PC-3 (cell line): ENCODE measurements at regions not wholly inside any gene's neighbourhood (a gene's known extent, or its start where the extent isn't known, plus 50 kb on each side); places are given as distances from the start of the nearest gene placed in this dataset.
A peak's percentile ranks its signal among the peaks of the same experiment; 100 is the strongest.

Experiments used
- ATAC-seq: fragments of 200-7000 bp; cut with Tn5 transposase; 2 replicates; pipeline ENCODE4 v1.9.1; 2020; ENCODE audit warnings: mild to moderate bottlenecking, moderate library complexity
- BruUV-seq: library from RNA; stranded (reverse); fragments of 400-500 nt; replicated peaks from 2 replicates; lab custom pipeline; 2021; lab: Mats Ljungman, UMichigan
- CTCF ChIA-PET: fragments of 300-600 bp; sonication (Branson Sonifier 250); formaldehyde crosslinking; loops from one replicate; lab custom pipeline; 2022; ENCODE audit warnings: antibody characterized with exemption; lab: Charles Lee
- POLR2A ChIA-PET: fragments of 300-600 bp; sonication (Branson Sonifier 250); formaldehyde crosslinking; loops from one replicate; lab custom pipeline; 2022; ENCODE audit warnings: antibody characterized with exemption; ENCODE audit not compliant: unreplicated experiment; lab: Charles Lee
- DNase-seq: peaks from one replicate; pipeline ENCODE4 v3.0.0-alpha.2; 2015
- H2AFZ ChIP-seq: fragments of 300-600 bp; sonication (generic); 2 replicates; pipeline ENCODE4 v1.6.0; 2016; ENCODE audit warnings: antibody characterized with exemption, low read length
- H3F3A ChIP-seq: fragments of 300-600 bp; sonication (generic); one replicate; pipeline ENCODE4 v1.6.0; 2017; ENCODE audit warnings: antibody characterized with exemption, low read length, control low read depth, mild to moderate bottlenecking; ENCODE audit not compliant: unreplicated experiment
- H3K27ac ChIP-seq: fragments of 300-600 bp; sonication (generic); 2 replicates; pipeline ENCODE4 v1.5.1; 2016; ENCODE audit warnings: mild to moderate bottlenecking, low read length
- H3K27me3 ChIP-seq: fragments of 300-600 bp; sonication (generic); 2 replicates; pipeline ENCODE4 v1.6.1; 2016; ENCODE audit warnings: low read length, mixed read lengths
- H3K36me3 ChIP-seq: fragments of 300-600 bp; sonication (generic); 2 replicates; pipeline ENCODE4 v1.6.1; 2016; ENCODE audit warnings: low read depth, mixed run types, low read length, mixed read lengths
- H3K4me1 ChIP-seq: fragments of 300-600 bp; sonication (generic); 2 replicates; pipeline ENCODE4 v1.5.1; 2016; ENCODE audit warnings: low read length; ENCODE audit not compliant: insufficient read depth
- H3K4me2 ChIP-seq: fragments of 300-600 bp; sonication (generic); 2 replicates; pipeline ENCODE4 v1.6.0; 2016; ENCODE audit warnings: low read length
- H3K4me3 ChIP-seq: fragments of 300-600 bp; sonication (generic); 2 replicates; pipeline ENCODE4 v1.5.1; 2016; ENCODE audit warnings: mild to moderate bottlenecking, low read length, mixed read lengths
- H3K79me2 ChIP-seq: fragments of 300-600 bp; sonication (generic); 2 replicates; pipeline ENCODE4 v1.6.1; 2017; ENCODE audit warnings: low read length, mixed read lengths
- H3K9ac ChIP-seq: fragments of 300-600 bp; sonication (generic); 2 replicates; pipeline ENCODE4 v1.6.0; 2016; ENCODE audit warnings: mild to moderate bottlenecking, low read length
- H3K9me2 ChIP-seq: fragments of 300-600 bp; sonication (generic); replicated peaks from 2 replicates; pipeline ENCODE4 v1.6.1; 2016; ENCODE audit warnings: mixed run types, low read length, mixed read lengths
- H3K9me3 ChIP-seq: fragments of 300-600 bp; sonication (generic); 2 replicates; pipeline ENCODE4 v1.6.1; 2016; ENCODE audit warnings: low read length, mixed read lengths
- H4K20me1 ChIP-seq: fragments of 300-600 bp; sonication (generic); 2 replicates; pipeline ENCODE4 v1.6.1; 2016; ENCODE audit warnings: low read length, mixed read lengths
- CTCF ChIP-seq: fragments of 300-600 bp; sonication (generic); conservative IDR thresholded peaks from 2 replicates; pipeline ENCODE4 v1.5.1; 2017; ENCODE audit warnings: antibody characterized with exemption, low read depth, mild to moderate bottlenecking, low read length
- EZH2 ChIP-seq: fragments of 300-600 bp; sonication (generic); IDR thresholded peaks from one replicate; pipeline ENCODE4 v1.6.1; 2017; ENCODE audit warnings: antibody characterized with exemption, mild to moderate bottlenecking, low read length; ENCODE audit not compliant: unreplicated experiment
- EZH2phosphoT487 ChIP-seq: fragments of 300-600 bp; sonication (generic); IDR thresholded peaks from 2 replicates; pipeline ENCODE4 v1.6.1; 2018; ENCODE audit warnings: mild to moderate bottlenecking, antibody characterized with exemption, low read length, borderline replicate concordance
- intact Hi-C: fragments of 100-400 bp; cut with micrococcal nuclease; formaldehyde crosslinking; loops from 2 replicates; pipeline ENCODE4 v1.9.0; 2023

DNA sequence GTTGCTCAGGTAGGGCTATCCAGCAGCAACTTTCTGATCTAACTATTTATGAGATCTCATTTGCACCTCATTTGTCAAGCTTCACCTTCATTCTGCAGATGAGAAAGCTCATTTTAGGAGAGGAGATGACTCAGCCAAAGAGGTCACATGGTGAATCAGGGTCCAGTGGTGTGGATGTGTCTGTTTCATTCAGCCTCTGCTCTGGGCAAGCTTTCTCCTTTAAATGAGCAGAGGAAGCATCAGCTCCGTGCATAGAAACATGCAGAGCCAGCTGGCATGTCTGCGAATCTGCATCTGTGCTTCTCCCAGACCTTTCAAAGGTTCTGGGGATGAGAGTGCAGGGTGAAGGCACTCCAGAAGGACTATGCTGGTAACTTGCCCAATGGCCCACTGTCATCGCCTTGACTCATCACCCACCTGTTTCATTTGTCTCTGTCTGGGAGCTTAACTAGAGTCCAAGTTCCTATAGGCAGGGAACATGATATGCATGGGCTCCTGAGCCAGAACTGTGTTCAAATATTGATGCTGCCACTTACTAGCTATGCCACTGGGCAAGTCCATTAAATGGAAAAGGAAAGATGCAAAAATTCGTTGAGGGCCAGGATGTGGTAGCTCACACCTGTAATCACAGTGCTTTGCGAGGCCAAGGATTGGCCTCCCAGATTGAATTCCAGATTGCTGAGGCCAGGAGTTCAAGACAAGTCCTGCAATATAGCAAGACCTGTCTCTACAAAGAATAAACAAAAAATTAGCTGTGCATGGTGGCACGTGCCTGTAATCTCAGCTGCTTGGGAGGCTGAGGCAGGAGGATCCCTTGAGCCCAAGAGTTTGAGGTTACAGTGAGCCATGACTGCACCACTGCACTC is 67.1 kb upstream of the NLK start:
- DNase-seq (peak; percentile 79), ATAC-seq (peak; percentile 69)
- no peaks in the 10 kb centered on the region for H3F3A ChIP-seq
- H3K9me2 ChIP-seq: no peaks in the 10 kb centered on the region
- no TSS peak for BruUV-seq
- POLR2A ChIA-PET: no interaction called here
- peaks cover 43% of the 10 kb centered on the region for H3K4me1 ChIP-seq
- no peak for TF ChIP-seq CTCF
- TF ChIP-seq EZH2phosphoT487: no peak
- TF ChIP-seq EZH2: no peak
- H3K27ac ChIP-seq: peak overlapping the region; percentile 90
- peak overlapping the region; percentile 57 for H3K4me2 ChIP-seq
- intact Hi-C loops: no loop called here
- no peaks in the 10 kb centered on the region for H3K9me3 ChIP-seq
- H4K20me1 ChIP-seq: no peaks in the 10 kb centered on the region
- no peak overlapping the region for H2AFZ ChIP-seq
- CTCF ChIA-PET: interaction anchor here (1.0 kb wide), 1 partner anchor 258 kb away, joined by 3 read pairs; no protein-coding TSS in a partner anchor
- no peaks in the 10 kb centered on the region for H3K36me3 ChIP-seq
- H3K27me3 ChIP-seq: no peaks in the 10 kb centered on the region
- H3K79me2 ChIP-seq: no peaks in the 10 kb centered on the region
- H3K4me3 ChIP-seq: no peak overlapping the region
- peak overlapping the region; percentile 55; the same call in 1 of the 2 replicates for H3K9ac ChIP-seq

DNA sequence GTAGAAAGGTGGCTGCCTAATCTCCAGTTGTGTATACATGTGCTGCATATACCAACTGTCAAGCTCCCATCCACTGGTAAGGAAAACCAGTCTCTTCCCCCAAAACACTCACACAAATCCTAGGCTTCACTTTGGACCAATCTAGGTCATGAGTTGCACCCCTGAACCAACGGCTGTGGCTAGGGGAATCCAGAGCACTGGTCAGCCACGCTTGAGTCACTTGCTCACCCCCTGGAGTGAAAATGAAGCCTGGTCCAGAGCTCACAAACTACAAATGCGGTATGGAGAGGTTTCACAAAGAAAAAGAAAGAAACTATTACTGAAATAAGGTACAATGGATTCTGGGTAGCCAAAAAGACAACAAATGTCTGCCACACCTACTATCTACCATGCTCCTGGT is 66.1 kb upstream of the NLK start:
- intact Hi-C loops: no loop called here
- BruUV-seq: no TSS peak
- H3K79me2 ChIP-seq: no peaks in the 10 kb centered on the region
- ATAC-seq (no peak), DNase-seq (no peak)
- no peak overlapping the region for H3K4me3 ChIP-seq
- H3K4me1 ChIP-seq: peaks cover 47% of the 10 kb centered on the region
- H3K9me3 ChIP-seq: no peaks in the 10 kb centered on the region
- no peaks in the 10 kb centered on the region for H3K36me3 ChIP-seq
- no peak overlapping the region for H3K4me2 ChIP-seq
- H2AFZ ChIP-seq: no peak overlapping the region
- peak overlapping the region; percentile 90 for H3K27ac ChIP-seq
- ChIA-PET CTCF (no interaction called here), POLR2A (no interaction called here)
- no peaks in the 10 kb centered on the region for H3F3A ChIP-seq
- H3K9ac ChIP-seq: no peak overlapping the region
- no peak for TF ChIP-seq EZH2
- no peak for TF ChIP-seq EZH2phosphoT487
- TF ChIP-seq CTCF: no peak
- no peaks in the 10 kb centered on the region for H3K9me2 ChIP-seq
- H3K27me3 ChIP-seq: no peaks in the 10 kb centered on the region
- no peaks in the 10 kb centered on the region for H4K20me1 ChIP-seq
